ENCODE measurements at regions not wholly inside any gene's neighbourhood (a gene's known extent, or its start where the extent isn't known, plus 50 kb on each side); places are given as distances from the start of the nearest gene placed in this dataset.

- ATAC-seq (ENCODE audit: poor library complexity): no peak
- DNase-seq: no peak
- H3K4me3 ChIP-seq (ENCODE audit: low read length): no peak overlapping the region
- Mint-ChIP-seq H3K27me3 (no peaks in the 10 kb centered on the region), H3K9me3 (no peaks in the 10 kb centered on the region), H3K36me3 (ENCODE audit: low read depth) (no peaks in the 10 kb centered on the region), H3K4me3 (no peak overlapping the region), H3K4me1 (ENCODE audit: low read depth) (no peaks in the 10 kb centered on the region), H3K27ac (no peak overlapping the region)
- H3K36me3 ChIP-seq (ENCODE audit: insufficient read depth, low read length): no peaks in the 10 kb centered on the region
- no peaks in the 10 kb centered on the region for H3K27me3 ChIP-seq (ENCODE audit: control insufficient read depth in 1 of 2, insufficient read depth in 2 of 2, low read length in 2 of 2)
- intact Hi-C loops (cut with DNase I, micrococcal nuclease): no loop called here
- H3K27ac ChIP-seq (ENCODE audit: low read depth in 1 of 2, low read length in 2 of 2): no peak overlapping the region
- H3K4me1 ChIP-seq (ENCODE audit: insufficient read depth, low read length): no peaks in the 10 kb centered on the region
- ChIA-PET CTCF (no interaction called here), POLR2A (no interaction called here)
- no peak for TF ChIP-seq CTCF (IDR thresholded peaks at IDR 0.05)
- no peaks in the 10 kb centered on the region for H3K9me3 ChIP-seq (ENCODE audit: control insufficient read depth in 1 of 2, insufficient read depth in 1 of 2, low read length in 2 of 2)
These were observed 69.7 kb upstream of the NOCT start for GRCh38 chr4:138945840-138946239.

GRCh38 chr4:138945401-138945800 is 70.2 kb upstream of the NOCT start:
- intact Hi-C loops (cut with DNase I, micrococcal nuclease): no loop called here
- Histone ChIP-seq H3K9me3 (ENCODE audit: control insufficient read depth in 1 of 2, insufficient read depth in 1 of 2, low read length in 2 of 2) (no peaks in the 10 kb centered on the region), H3K27me3 (ENCODE audit: control insufficient read depth in 1 of 2, insufficient read depth in 2 of 2, low read length in 2 of 2) (no peaks in the 10 kb centered on the region), H3K27ac (ENCODE audit: low read depth in 1 of 2, low read length in 2 of 2) (no peak overlapping the region), H3K4me1 (ENCODE audit: insufficient read depth, low read length) (no peaks in the 10 kb centered on the region), H3K4me3 (ENCODE audit: low read length) (no peak overlapping the region), H3K36me3 (ENCODE audit: insufficient read depth, low read length) (no peaks in the 10 kb centered on the region)
- ATAC-seq (ENCODE audit: poor library complexity): no peak
- TF ChIP-seq CTCF (IDR thresholded peaks at IDR 0.05): no peak
- DNase-seq: no peak
- H3K27me3 Mint-ChIP-seq: no peaks in the 10 kb centered on the region
- ChIA-PET CTCF (no interaction called here), POLR2A (no interaction called here)
- H3K27ac Mint-ChIP-seq: no peak overlapping the region
- H3K9me3 Mint-ChIP-seq: no peaks in the 10 kb centered on the region
- H3K4me1 Mint-ChIP-seq (ENCODE audit: low read depth): no peaks in the 10 kb centered on the region
- no peaks in the 10 kb centered on the region for H3K36me3 Mint-ChIP-seq (ENCODE audit: low read depth)
- H3K4me3 Mint-ChIP-seq: no peak overlapping the region

GRCh38 chr4:138943893-138944292 is 71.7 kb upstream of the NOCT start:
- H3K9me3 ChIP-seq (ENCODE audit: control insufficient read depth in 1 of 2, insufficient read depth in 1 of 2, low read length in 2 of 2): no peaks in the 10 kb centered on the region
- Mint-ChIP-seq H3K4me3 (no peak overlapping the region), H3K27ac (no peak overlapping the region), H3K27me3 (no peaks in the 10 kb centered on the region), H3K36me3 (ENCODE audit: low read depth) (no peaks in the 10 kb centered on the region), H3K4me1 (ENCODE audit: low read depth) (no peaks in the 10 kb centered on the region), H3K9me3 (no peaks in the 10 kb centered on the region)
- CTCF ChIA-PET: interaction anchor here (1.2 kb wide), 1 partner anchor 10 kb away, joined by 3 read pairs; no protein-coding TSS in a partner anchor
- POLR2A ChIA-PET: no interaction called here
- no peaks in the 10 kb centered on the region for H3K4me1 ChIP-seq (ENCODE audit: insufficient read depth, low read length)
- no peaks in the 10 kb centered on the region for H3K36me3 ChIP-seq (ENCODE audit: insufficient read depth, low read length)
- no peak overlapping the region for H3K4me3 ChIP-seq (ENCODE audit: low read length)
- intact Hi-C loops (cut with DNase I, micrococcal nuclease): no loop called here
- H3K27ac ChIP-seq (ENCODE audit: low read depth in 1 of 2, low read length in 2 of 2): no peak overlapping the region
- no peak for TF ChIP-seq CTCF (IDR thresholded peaks at IDR 0.05)
- ATAC-seq (ENCODE audit: poor library complexity) (no peak), DNase-seq (no peak)
- no peaks in the 10 kb centered on the region for H3K27me3 ChIP-seq (ENCODE audit: control insufficient read depth in 1 of 2, insufficient read depth in 2 of 2, low read length in 2 of 2)

Measured in CD4-positive, alpha-beta T cell (primary cell).